ENCODE measurements at regions not wholly inside any gene's neighbourhood (a gene's known extent, or its start where the extent isn't known, plus 50 kb on each side); places are given as distances from the start of the nearest gene placed in this dataset.

- TF ChIP-seq CTCF (IDR thresholded peaks at IDR 0.05; ENCODE audit: low read depth, low read length, poor library complexity, severe bottlenecking) (no peak), EZH2phosphoT487 (IDR thresholded peaks at IDR 0.05; ENCODE audit: borderline replicate concordance, low read length) (no peak)
These were observed 179.9 kb downstream of the PTH2R start for GRCh38 chr2:208586516-208586915.
